ENCODE measurements at regions not wholly inside any gene's neighbourhood (a gene's known extent, or its start where the extent isn't known, plus 50 kb on each side); places are given as distances from the start of the nearest gene placed in this dataset.

GRCh38 chr1:199353906-199354305 lies 673.6 kb upstream of the NR5A2 start:
- no peak for TF ChIP-seq POLR2A (IDR thresholded peaks at IDR 0.05; ENCODE audit: low read depth, low read length)
- TF ChIP-seq TAF1 (IDR thresholded peaks at IDR 0.05; ENCODE audit: low read depth, low read length) = no peak
- no peak for TF ChIP-seq POLR2AphosphoS5 (IDR thresholded peaks at IDR 0.05; ENCODE audit: low read depth, low read length)
- no peak for TF ChIP-seq SPI1 (IDR thresholded peaks at IDR 0.05; ENCODE audit: low read depth, low read length)
- TF ChIP-seq PAX5 (IDR thresholded peaks at IDR 0.05; ENCODE audit: insufficient read depth, low read length, severe bottlenecking) = no peak
